Right lobe of liver (tissue), 4 donors: ENCODE measurements at regions not wholly inside any gene's neighbourhood (a gene's known extent, or its start where the extent isn't known, plus 50 kb on each side); places are given as distances from the start of the nearest gene placed in this dataset.

Source experiments
- CTCF ChIP-seq, 4 donors: fragments of 200-600 bp in 3 of 4; fragments of 450-650 bp in 1 of 4; IDR thresholded peaks; one replicate each; pipeline versions ENCODE4 v1.5.1 to v1.8.0; 2016 to 2022; ENCODE audit warnings: antibody characterized with exemption in 4 of 4, mild to moderate bottlenecking in 2 of 4
- POLR2A ChIP-seq: fragments of 450-650 bp; IDR thresholded peaks from one replicate; pipeline ENCODE4 v1.6.1; 2017; ENCODE audit warnings: antibody characterized with exemption, mild to moderate bottlenecking
- donor health status: DM: no; HTN: no; CAD: no.
- donor health status: DM: no; HTN: no; CAD: no.
- donor health status: DM: no; HTN: yes; CAD: no.

GRCh38 chr13:44660050-44660449 is 83.9 kb upstream of the TSC22D1 start:
- TF ChIP-seq POLR2A (no peak), CTCF (IDR thresholded peaks at IDR 0.05) (no peak)
